GM23338 (cell line): ENCODE measurements at regions not wholly inside any gene's neighbourhood (a gene's known extent, or its start where the extent isn't known, plus 50 kb on each side); places are given as distances from the start of the nearest gene placed in this dataset.

Experiments
- ATAC-seq: fragments of 200-7000 bp; cut with Tn5 transposase; 3 replicates; pipeline ENCODE4 v1.9.1; 2020
- DNase-seq: peaks from one replicate; pipeline ENCODE4 v3.0.0-alpha.2; 2015; ENCODE audit warnings: low spot score
- H2AFZ ChIP-seq: fragments of 200-600 bp; sonication (generic); 2 replicates; pipeline ENCODE4 v1.8.0; 2016; ENCODE audit warnings: antibody characterized with exemption, mild to moderate bottlenecking, moderate library complexity
- H3F3A ChIP-seq: fragments of 200-600 bp; sonication (generic); replicated peaks from 2 replicates; pipeline ENCODE4 v1.8.0; 2017; ENCODE audit warnings: antibody characterized with exemption, mixed run types, low read depth
- H3K27ac ChIP-seq: fragments of 200-600 bp; sonication (generic); 2 replicates; pipeline ENCODE4 v1.6.1; 2016; ENCODE audit warnings: low read depth
- H3K27me3 ChIP-seq: fragments of 200-600 bp; sonication (generic); 2 replicates; pipeline ENCODE4 v1.8.0; 2016; ENCODE audit warnings: mild to moderate bottlenecking, mixed run types, moderate library complexity; ENCODE audit not compliant: insufficient read depth
- H3K36me3 ChIP-seq: fragments of 200-600 bp; sonication (generic); 2 replicates; pipeline ENCODE4 v1.8.0; 2016; ENCODE audit warnings: mild to moderate bottlenecking; ENCODE audit not compliant: insufficient read depth
- H3K4me1 ChIP-seq: fragments of 200-600 bp; sonication (generic); 2 replicates; pipeline ENCODE4 v1.8.0; 2016; ENCODE audit warnings: mild to moderate bottlenecking, moderate library complexity; ENCODE audit not compliant: insufficient read depth
- H3K4me2 ChIP-seq: fragments of 200-600 bp; sonication (generic); 2 replicates; pipeline ENCODE4 v1.7.1; 2017; ENCODE audit warnings: mixed run types
- H3K4me3 ChIP-seq: fragments of 200-600 bp; sonication (generic); 2 replicates; pipeline ENCODE4 v1.6.1; 2016; ENCODE audit warnings: mixed run types
- H3K79me2 ChIP-seq: fragments of 200-600 bp; sonication (generic); replicated peaks from 2 replicates; pipeline ENCODE4 v1.8.0; 2017; ENCODE audit warnings: mild to moderate bottlenecking; ENCODE audit not compliant: insufficient read depth
- H3K9me2 ChIP-seq: fragments of 200-600 bp; sonication (generic); 2 replicates; pipeline ENCODE4 v1.8.0; 2017; ENCODE audit not compliant: insufficient read depth
- H4K20me1 ChIP-seq: fragments of 200-600 bp; sonication (generic); replicated peaks from 2 replicates; pipeline ENCODE4 v1.8.0; 2017; ENCODE audit warnings: mild to moderate bottlenecking; ENCODE audit not compliant: insufficient read depth
- H3K27ac Mint-ChIP-seq: 2 replicates; pipeline ENCODE4 v1.8.0; 2020; ENCODE audit warnings: inconsistent platforms, mild to moderate bottlenecking, moderate library complexity, mixed read lengths
- H3K27me3 Mint-ChIP-seq: 3 replicates; pipeline ENCODE4 v1.8.0; 2022; ENCODE audit warnings: low read depth, mild to moderate bottlenecking, moderate library complexity, mixed read lengths, inconsistent platforms; ENCODE audit not compliant: insufficient read depth, poor library complexity
- H3K36me3 Mint-ChIP-seq: 3 replicates; pipeline ENCODE4 v1.8.0; 2021; ENCODE audit warnings: low read depth, mild to moderate bottlenecking, inconsistent platforms, moderate library complexity, mixed read lengths
- H3K4me1 Mint-ChIP-seq: 3 replicates; pipeline ENCODE4 v1.8.0; 2020; ENCODE audit warnings: mild to moderate bottlenecking, inconsistent platforms, mixed read lengths
- H3K4me3 Mint-ChIP-seq: 3 replicates; pipeline ENCODE4 v1.8.0; 2021; ENCODE audit warnings: moderate library complexity, mild to moderate bottlenecking, inconsistent platforms, mixed read lengths
- H3K9me3 Mint-ChIP-seq: 3 replicates; pipeline ENCODE4 v1.8.0; 2020; ENCODE audit warnings: moderate library complexity, mild to moderate bottlenecking, inconsistent platforms, mixed read lengths
- CREB1 ChIP-seq: fragments of 250-450 bp; sonication (Bioruptor Pico); IDR thresholded peaks from 2 replicates; pipeline ENCODE4 v1.5.0; 2020; ENCODE audit warnings: low read depth, mild to moderate bottlenecking, moderate library complexity
- EZH2 ChIP-seq: fragments of 200-600 bp; sonication (generic); IDR thresholded peaks from one replicate; pipeline ENCODE4 v1.8.0; 2017; ENCODE audit warnings: antibody characterized with exemption, mild to moderate bottlenecking, low read depth; ENCODE audit not compliant: unreplicated experiment
- EZH2phosphoT487 ChIP-seq: fragments of 200-600 bp; sonication (generic); IDR thresholded peaks from one replicate; pipeline ENCODE4 v1.8.1; 2018; ENCODE audit warnings: antibody characterized with exemption; ENCODE audit not compliant: unreplicated experiment
- JUNB ChIP-seq: IDR thresholded peaks from one replicate; pipeline ENCODE4 v1.6.1; 2016; ENCODE audit warnings: antibody characterized with exemption; ENCODE audit not compliant: unreplicated experiment
- NANOG ChIP-seq: IDR thresholded peaks from 2 replicates; pipeline ENCODE4 v1.6.1; 2016; ENCODE audit warnings: antibody characterized with exemption, borderline replicate concordance
- POLR2AphosphoS5 ChIP-seq: IDR thresholded peaks from 2 replicates; pipeline ENCODE4 v1.6.1; 2016; ENCODE audit warnings: antibody characterized with exemption, low read depth
- STAT1 ChIP-seq: IDR thresholded peaks from one replicate; pipeline ENCODE4 v1.6.1; 2016; ENCODE audit warnings: antibody characterized with exemption; ENCODE audit not compliant: unreplicated experiment
- ZNF114 ChIP-seq: fragments of 250-450 bp; sonication (Bioruptor Pico); IDR thresholded peaks from 2 replicates; pipeline ENCODE4 v1.5.0; 2020; ENCODE audit warnings: mild to moderate bottlenecking, moderate library complexity
- ZNF331 ChIP-seq: fragments of 250-450 bp; sonication (Bioruptor Pico); IDR thresholded peaks from 2 replicates; pipeline ENCODE4 v1.5.0; 2020; ENCODE audit warnings: low read depth, mild to moderate bottlenecking, moderate library complexity
- TF ChIP-seq, protein P1 (sequence below), 2 experiments: fragments of 200-600 bp in 1 of 2; sonication (generic) in 1 of 2; conservative IDR thresholded peaks; 2 replicates each; pipeline versions ENCODE4 v1.5.1 to v1.6.1; 2016 to 2017; ENCODE audit warnings: antibody characterized with exemption in 2 of 2, low read depth in 2 of 2, mild to moderate bottlenecking in 2 of 2, moderate library complexity in 1 of 2
- TF ChIP-seq, protein P2 (sequence below): IDR thresholded peaks from one replicate; pipeline ENCODE4 v1.6.1; 2018; ENCODE audit warnings: antibody characterized with exemption; ENCODE audit not compliant: unreplicated experiment
- TF ChIP-seq, protein P3 (sequence below): IDR thresholded peaks from 2 replicates; pipeline ENCODE4 v1.6.1; 2016; ENCODE audit warnings: antibody characterized with exemption
- TF ChIP-seq, protein P4 (sequence below): fragments of 250-450 bp; sonication (Bioruptor Pico); IDR thresholded peaks from 2 replicates; pipeline ENCODE4 v1.5.0; 2020; ENCODE audit warnings: mild to moderate bottlenecking, moderate library complexity

DNA sequence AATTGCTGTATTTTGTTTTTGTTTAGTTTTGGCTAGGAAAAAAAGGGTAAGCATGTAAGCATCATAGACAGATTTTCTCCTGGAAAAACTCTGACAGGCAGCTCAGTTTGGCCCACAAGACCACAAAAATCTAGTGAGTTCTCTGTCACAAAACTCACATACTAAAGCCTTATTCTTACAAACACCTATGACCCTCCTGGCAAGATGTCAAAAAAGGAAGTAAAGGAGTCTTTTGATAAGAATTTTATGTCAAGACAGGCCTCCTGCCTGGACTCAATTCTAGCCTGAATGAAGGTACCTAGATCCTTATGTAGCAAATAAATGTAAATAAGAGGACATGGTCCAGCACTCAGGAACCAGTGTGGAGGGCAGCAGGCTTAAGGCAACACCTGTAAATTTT lies 668.3 kb upstream of the ZNF385D start:
- Mint-ChIP-seq H3K9me3 (peaks cover 32% of the 10 kb centered on the region), H3K36me3 (peaks cover 18% of the 10 kb centered on the region; the same call in 2 of the 3 replicates), H3K4me1 (no peaks in the 10 kb centered on the region), H3K4me3 (no peak overlapping the region), H3K27me3 (no peaks in the 10 kb centered on the region), H3K27ac (no peak overlapping the region)
- Histone ChIP-seq H2AFZ (no peak overlapping the region), H3K4me1 (no peaks in the 10 kb centered on the region), H3K27ac (no peak overlapping the region), H4K20me1 (no peaks in the 10 kb centered on the region), H3K79me2 (no peaks in the 10 kb centered on the region), H3K27me3 (no peaks in the 10 kb centered on the region), H3K4me3 (no peak overlapping the region), H3K36me3 (no peaks in the 10 kb centered on the region), H3K9me2 (peaks cover 10% of the 10 kb centered on the region; the same call in 1 of the 2 replicates), H3F3A (no peaks in the 10 kb centered on the region), H3K4me2 (no peak overlapping the region)
- ATAC-seq (no peak), DNase-seq (no peak)
- no peak for TF ChIP-seq NANOG
- TF ChIP-seq CREB1 (CRISPR knock-in tag): no peak
- TF ChIP-seq, protein P1, sequence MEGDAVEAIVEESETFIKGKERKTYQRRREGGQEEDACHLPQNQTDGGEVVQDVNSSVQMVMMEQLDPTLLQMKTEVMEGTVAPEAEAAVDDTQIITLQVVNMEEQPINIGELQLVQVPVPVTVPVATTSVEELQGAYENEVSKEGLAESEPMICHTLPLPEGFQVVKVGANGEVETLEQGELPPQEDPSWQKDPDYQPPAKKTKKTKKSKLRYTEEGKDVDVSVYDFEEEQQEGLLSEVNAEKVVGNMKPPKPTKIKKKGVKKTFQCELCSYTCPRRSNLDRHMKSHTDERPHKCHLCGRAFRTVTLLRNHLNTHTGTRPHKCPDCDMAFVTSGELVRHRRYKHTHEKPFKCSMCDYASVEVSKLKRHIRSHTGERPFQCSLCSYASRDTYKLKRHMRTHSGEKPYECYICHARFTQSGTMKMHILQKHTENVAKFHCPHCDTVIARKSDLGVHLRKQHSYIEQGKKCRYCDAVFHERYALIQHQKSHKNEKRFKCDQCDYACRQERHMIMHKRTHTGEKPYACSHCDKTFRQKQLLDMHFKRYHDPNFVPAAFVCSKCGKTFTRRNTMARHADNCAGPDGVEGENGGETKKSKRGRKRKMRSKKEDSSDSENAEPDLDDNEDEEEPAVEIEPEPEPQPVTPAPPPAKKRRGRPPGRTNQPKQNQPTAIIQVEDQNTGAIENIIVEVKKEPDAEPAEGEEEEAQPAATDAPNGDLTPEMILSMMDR (conservative IDR thresholded peaks at IDR 0.05; ENCODE audit: low read depth in 2 of 2): no peak
- TF ChIP-seq, protein P2, sequence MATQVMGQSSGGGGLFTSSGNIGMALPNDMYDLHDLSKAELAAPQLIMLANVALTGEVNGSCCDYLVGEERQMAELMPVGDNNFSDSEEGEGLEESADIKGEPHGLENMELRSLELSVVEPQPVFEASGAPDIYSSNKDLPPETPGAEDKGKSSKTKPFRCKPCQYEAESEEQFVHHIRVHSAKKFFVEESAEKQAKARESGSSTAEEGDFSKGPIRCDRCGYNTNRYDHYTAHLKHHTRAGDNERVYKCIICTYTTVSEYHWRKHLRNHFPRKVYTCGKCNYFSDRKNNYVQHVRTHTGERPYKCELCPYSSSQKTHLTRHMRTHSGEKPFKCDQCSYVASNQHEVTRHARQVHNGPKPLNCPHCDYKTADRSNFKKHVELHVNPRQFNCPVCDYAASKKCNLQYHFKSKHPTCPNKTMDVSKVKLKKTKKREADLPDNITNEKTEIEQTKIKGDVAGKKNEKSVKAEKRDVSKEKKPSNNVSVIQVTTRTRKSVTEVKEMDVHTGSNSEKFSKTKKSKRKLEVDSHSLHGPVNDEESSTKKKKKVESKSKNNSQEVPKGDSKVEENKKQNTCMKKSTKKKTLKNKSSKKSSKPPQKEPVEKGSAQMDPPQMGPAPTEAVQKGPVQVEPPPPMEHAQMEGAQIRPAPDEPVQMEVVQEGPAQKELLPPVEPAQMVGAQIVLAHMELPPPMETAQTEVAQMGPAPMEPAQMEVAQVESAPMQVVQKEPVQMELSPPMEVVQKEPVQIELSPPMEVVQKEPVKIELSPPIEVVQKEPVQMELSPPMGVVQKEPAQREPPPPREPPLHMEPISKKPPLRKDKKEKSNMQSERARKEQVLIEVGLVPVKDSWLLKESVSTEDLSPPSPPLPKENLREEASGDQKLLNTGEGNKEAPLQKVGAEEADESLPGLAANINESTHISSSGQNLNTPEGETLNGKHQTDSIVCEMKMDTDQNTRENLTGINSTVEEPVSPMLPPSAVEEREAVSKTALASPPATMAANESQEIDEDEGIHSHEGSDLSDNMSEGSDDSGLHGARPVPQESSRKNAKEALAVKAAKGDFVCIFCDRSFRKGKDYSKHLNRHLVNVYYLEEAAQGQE: no peak
- TF ChIP-seq, protein P3, sequence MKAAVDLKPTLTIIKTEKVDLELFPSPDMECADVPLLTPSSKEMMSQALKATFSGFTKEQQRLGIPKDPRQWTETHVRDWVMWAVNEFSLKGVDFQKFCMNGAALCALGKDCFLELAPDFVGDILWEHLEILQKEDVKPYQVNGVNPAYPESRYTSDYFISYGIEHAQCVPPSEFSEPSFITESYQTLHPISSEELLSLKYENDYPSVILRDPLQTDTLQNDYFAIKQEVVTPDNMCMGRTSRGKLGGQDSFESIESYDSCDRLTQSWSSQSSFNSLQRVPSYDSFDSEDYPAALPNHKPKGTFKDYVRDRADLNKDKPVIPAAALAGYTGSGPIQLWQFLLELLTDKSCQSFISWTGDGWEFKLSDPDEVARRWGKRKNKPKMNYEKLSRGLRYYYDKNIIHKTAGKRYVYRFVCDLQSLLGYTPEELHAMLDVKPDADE: no peak
- TF ChIP-seq EZH2phosphoT487: no peak
- no peak for TF ChIP-seq STAT1
- TF ChIP-seq, protein P4, sequence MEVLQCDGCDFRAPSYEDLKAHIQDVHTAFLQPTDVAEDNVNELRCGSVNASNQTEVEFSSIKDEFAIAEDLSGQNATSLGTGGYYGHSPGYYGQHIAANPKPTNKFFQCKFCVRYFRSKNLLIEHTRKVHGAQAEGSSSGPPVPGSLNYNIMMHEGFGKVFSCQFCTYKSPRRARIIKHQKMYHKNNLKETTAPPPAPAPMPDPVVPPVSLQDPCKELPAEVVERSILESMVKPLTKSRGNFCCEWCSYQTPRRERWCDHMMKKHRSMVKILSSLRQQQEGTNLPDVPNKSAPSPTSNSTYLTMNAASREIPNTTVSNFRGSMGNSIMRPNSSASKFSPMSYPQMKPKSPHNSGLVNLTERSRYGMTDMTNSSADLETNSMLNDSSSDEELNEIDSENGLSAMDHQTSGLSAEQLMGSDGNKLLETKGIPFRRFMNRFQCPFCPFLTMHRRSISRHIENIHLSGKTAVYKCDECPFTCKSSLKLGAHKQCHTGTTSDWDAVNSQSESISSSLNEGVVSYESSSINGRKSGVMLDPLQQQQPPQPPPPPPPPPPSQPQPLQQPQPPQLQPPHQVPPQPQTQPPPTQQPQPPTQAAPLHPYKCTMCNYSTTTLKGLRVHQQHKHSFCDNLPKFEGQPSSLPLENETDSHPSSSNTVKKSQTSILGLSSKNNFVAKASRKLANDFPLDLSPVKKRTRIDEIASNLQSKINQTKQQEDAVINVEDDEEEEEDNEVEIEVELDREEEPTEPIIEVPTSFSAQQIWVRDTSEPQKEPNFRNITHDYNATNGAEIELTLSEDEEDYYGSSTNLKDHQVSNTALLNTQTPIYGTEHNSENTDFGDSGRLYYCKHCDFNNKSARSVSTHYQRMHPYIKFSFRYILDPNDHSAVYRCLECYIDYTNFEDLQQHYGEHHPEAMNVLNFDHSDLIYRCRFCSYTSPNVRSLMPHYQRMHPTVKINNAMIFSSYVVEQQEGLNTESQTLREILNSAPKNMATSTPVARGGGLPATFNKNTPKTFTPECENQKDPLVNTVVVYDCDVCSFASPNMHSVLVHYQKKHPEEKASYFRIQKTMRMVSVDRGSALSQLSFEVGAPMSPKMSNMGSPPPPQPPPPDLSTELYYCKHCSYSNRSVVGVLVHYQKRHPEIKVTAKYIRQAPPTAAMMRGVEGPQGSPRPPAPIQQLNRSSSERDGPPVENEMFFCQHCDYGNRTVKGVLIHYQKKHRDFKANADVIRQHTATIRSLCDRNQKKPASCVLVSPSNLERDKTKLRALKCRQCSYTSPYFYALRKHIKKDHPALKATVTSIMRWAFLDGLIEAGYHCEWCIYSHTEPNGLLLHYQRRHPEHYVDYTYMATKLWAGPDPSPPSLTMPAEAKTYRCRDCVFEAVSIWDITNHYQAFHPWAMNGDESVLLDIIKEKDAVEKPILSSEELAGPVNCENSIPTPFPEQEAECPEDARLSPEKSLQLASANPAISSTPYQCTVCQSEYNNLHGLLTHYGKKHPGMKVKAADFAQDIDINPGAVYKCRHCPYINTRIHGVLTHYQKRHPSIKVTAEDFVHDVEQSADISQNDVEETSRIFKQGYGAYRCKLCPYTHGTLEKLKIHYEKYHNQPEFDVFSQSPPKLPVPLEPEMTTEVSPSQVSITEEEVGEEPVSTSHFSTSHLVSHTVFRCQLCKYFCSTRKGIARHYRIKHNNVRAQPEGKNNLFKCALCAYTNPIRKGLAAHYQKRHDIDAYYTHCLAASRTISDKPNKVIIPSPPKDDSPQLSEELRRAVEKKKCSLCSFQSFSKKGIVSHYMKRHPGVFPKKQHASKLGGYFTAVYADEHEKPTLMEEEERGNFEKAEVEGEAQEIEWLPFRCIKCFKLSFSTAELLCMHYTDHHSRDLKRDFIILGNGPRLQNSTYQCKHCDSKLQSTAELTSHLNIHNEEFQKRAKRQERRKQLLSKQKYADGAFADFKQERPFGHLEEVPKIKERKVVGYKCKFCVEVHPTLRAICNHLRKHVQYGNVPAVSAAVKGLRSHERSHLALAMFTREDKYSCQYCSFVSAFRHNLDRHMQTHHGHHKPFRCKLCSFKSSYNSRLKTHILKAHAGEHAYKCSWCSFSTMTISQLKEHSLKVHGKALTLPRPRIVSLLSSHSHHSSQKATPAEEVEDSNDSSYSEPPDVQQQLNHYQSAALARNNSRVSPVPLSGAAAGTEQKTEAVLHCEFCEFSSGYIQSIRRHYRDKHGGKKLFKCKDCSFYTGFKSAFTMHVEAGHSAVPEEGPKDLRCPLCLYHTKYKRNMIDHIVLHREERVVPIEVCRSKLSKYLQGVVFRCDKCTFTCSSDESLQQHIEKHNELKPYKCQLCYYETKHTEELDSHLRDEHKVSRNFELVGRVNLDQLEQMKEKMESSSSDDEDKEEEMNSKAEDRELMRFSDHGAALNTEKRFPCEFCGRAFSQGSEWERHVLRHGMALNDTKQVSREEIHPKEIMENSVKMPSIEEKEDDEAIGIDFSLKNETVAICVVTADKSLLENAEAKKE (CRISPR knock-in tag): no peak
- TF ChIP-seq JUNB: no peak
- no peak for TF ChIP-seq EZH2
- no peak for TF ChIP-seq POLR2AphosphoS5
- no peak for TF ChIP-seq ZNF331 (CRISPR knock-in tag)
- TF ChIP-seq ZNF114 (CRISPR knock-in tag): no peak
